ENCODE measurements at regions not wholly inside any gene's neighbourhood (a gene's known extent, or its start where the extent isn't known, plus 50 kb on each side); places are given as distances from the start of the nearest gene placed in this dataset.

GRCh38 chr5:58024151-58024550 lies 435.7 kb downstream of the PLK2 start:
- no peaks in the 10 kb centered on the region for H3K36me3 ChIP-seq (replicated peaks; ENCODE audit: insufficient read depth, low read length)
- H3K9me2 ChIP-seq (replicated peaks; ENCODE audit: insufficient read depth, low read length), result no peaks in the 10 kb centered on the region
- no peaks in the 10 kb centered on the region for H3K27me3 ChIP-seq (replicated peaks; ENCODE audit: insufficient read depth, low read length)
- no peak for DNase-seq
- H3K4me1 ChIP-seq (ENCODE audit: low read length), result no peaks in the 10 kb centered on the region
- no peaks in the 10 kb centered on the region for H4K20me1 ChIP-seq (ENCODE audit: insufficient read depth, low read length)
- TF ChIP-seq CTCF (IDR thresholded peaks at IDR 0.05; ENCODE audit: low read length), result no peak
- no peak for TF ChIP-seq EZH2phosphoT487 (IDR thresholded peaks at IDR 0.05; ENCODE audit: low read length)
- TF ChIP-seq EZH2 (optimal IDR thresholded peaks at IDR 0.05; ENCODE audit: low read depth, low read length), result no peak
- H3K79me2 ChIP-seq (ENCODE audit: low read length), result no peaks in the 10 kb centered on the region
- no peak overlapping the region for H3K4me2 ChIP-seq (ENCODE audit: low read depth, low read length)
- no peak overlapping the region for H3K9ac ChIP-seq (ENCODE audit: low read length)
- H3K4me3 ChIP-seq (ENCODE audit: low read length), result no peak overlapping the region
- no peak overlapping the region for H3K27ac ChIP-seq (ENCODE audit: low read length)
- no peaks in the 10 kb centered on the region for H3K9me3 ChIP-seq (replicated peaks; ENCODE audit: insufficient read depth, low read length)
- H2AFZ ChIP-seq (ENCODE audit: low read length), result no peak overlapping the region
- H3F3A ChIP-seq (ENCODE audit: insufficient read depth, low read length), result no peaks in the 10 kb centered on the region

- DNase-seq, result no peak
- Histone ChIP-seq H3K4me3 (ENCODE audit: low read length) (no peak overlapping the region), H4K20me1 (ENCODE audit: insufficient read depth, low read length) (no peaks in the 10 kb centered on the region), H2AFZ (ENCODE audit: low read length) (no peak overlapping the region), H3K4me1 (ENCODE audit: low read length) (no peaks in the 10 kb centered on the region), H3K4me2 (ENCODE audit: low read depth, low read length) (no peak overlapping the region), H3F3A (ENCODE audit: insufficient read depth, low read length) (no peaks in the 10 kb centered on the region), H3K27me3 (replicated peaks; ENCODE audit: insufficient read depth, low read length) (no peaks in the 10 kb centered on the region), H3K79me2 (ENCODE audit: low read length) (no peaks in the 10 kb centered on the region), H3K9me2 (replicated peaks; ENCODE audit: insufficient read depth, low read length) (no peaks in the 10 kb centered on the region), H3K9ac (ENCODE audit: low read length) (no peak overlapping the region), H3K9me3 (replicated peaks; ENCODE audit: insufficient read depth, low read length) (no peaks in the 10 kb centered on the region), H3K36me3 (replicated peaks; ENCODE audit: insufficient read depth, low read length) (no peaks in the 10 kb centered on the region), H3K27ac (ENCODE audit: low read length) (no peak overlapping the region)
- no peak for TF ChIP-seq CTCF (IDR thresholded peaks at IDR 0.05; ENCODE audit: low read length)
- no peak for TF ChIP-seq EZH2 (optimal IDR thresholded peaks at IDR 0.05; ENCODE audit: low read depth, low read length)
- TF ChIP-seq EZH2phosphoT487 (IDR thresholded peaks at IDR 0.05; ENCODE audit: low read length), result no peak
Measured at GRCh38 chr5:58022055-58022454, 437.8 kb downstream of the PLK2 start.

GRCh38 chr5:58021466-58021865 lies 438.4 kb downstream of the PLK2 start:
- Histone ChIP-seq H3K27ac (ENCODE audit: low read length) (no peak overlapping the region), H3K9ac (ENCODE audit: low read length) (no peak overlapping the region), H3K27me3 (replicated peaks; ENCODE audit: insufficient read depth, low read length) (no peaks in the 10 kb centered on the region), H3K36me3 (replicated peaks; ENCODE audit: insufficient read depth, low read length) (no peaks in the 10 kb centered on the region), H4K20me1 (ENCODE audit: insufficient read depth, low read length) (no peaks in the 10 kb centered on the region), H3K9me3 (replicated peaks; ENCODE audit: insufficient read depth, low read length) (no peaks in the 10 kb centered on the region), H2AFZ (ENCODE audit: low read length) (no peak overlapping the region), H3K79me2 (ENCODE audit: low read length) (no peaks in the 10 kb centered on the region), H3K4me1 (ENCODE audit: low read length) (no peaks in the 10 kb centered on the region), H3F3A (ENCODE audit: insufficient read depth, low read length) (no peaks in the 10 kb centered on the region), H3K9me2 (replicated peaks; ENCODE audit: insufficient read depth, low read length) (no peaks in the 10 kb centered on the region), H3K4me3 (ENCODE audit: low read length) (no peak overlapping the region), H3K4me2 (ENCODE audit: low read depth, low read length) (no peak overlapping the region)
- no peak for DNase-seq
- no peak for TF ChIP-seq EZH2 (optimal IDR thresholded peaks at IDR 0.05; ENCODE audit: low read depth, low read length)
- no peak for TF ChIP-seq CTCF (IDR thresholded peaks at IDR 0.05; ENCODE audit: low read length)
- no peak for TF ChIP-seq EZH2phosphoT487 (IDR thresholded peaks at IDR 0.05; ENCODE audit: low read length)

Data from MM.1S (cell line).